PC-3 (cell line): ENCODE measurements at regions not wholly inside any gene's neighbourhood (a gene's known extent, or its start where the extent isn't known, plus 50 kb on each side); places are given as distances from the start of the nearest gene placed in this dataset.

Experiments used
- CTCF ChIP-seq: fragments of 300-600 bp; sonication (generic); conservative IDR thresholded peaks from 2 replicates; pipeline ENCODE4 v1.5.1; 2017; ENCODE audit warnings: antibody characterized with exemption, low read depth, mild to moderate bottlenecking, low read length
- EZH2 ChIP-seq: fragments of 300-600 bp; sonication (generic); IDR thresholded peaks from one replicate; pipeline ENCODE4 v1.6.1; 2017; ENCODE audit warnings: antibody characterized with exemption, mild to moderate bottlenecking, low read length; ENCODE audit not compliant: unreplicated experiment
- EZH2phosphoT487 ChIP-seq: fragments of 300-600 bp; sonication (generic); IDR thresholded peaks from 2 replicates; pipeline ENCODE4 v1.6.1; 2018; ENCODE audit warnings: mild to moderate bottlenecking, antibody characterized with exemption, low read length, borderline replicate concordance

DNA sequence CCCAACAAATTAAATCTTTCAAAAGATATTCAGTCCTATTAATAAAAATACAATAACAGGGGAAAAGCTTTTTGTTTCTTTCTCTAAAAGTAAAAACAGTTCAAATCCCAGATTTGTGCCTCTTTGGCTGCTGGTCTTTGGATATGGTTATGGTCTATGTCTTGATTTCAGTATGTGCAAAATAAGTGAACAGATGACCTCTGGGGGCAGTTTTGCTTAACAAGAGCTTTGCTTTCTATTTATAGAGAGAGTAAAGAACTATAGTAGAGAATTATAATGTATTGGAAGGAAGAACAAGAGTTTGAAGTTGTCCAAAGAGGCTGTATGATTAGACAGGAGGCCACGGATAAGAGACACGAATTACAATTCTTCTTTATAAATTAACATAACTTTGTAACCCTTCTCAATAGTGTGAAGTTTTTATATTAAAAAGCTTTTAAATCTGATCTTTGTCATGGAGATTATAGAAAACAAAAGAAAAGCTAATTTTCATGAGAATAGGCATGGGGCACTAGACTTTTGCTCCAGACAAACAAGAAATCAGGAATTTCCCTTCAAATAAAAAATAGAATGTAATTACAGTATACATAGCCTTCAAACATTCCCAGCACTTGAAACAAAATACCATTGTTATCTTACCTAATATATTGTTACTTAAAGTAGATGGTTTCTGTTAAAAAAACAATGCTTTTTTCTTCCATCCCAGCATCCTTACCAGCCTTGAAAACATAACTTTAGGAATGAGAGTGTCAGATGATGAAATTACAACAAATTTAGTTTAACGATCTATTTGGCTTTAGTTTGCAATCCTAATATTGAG lies 432.7 kb upstream of the ARHGEF26 start:
- TF ChIP-seq CTCF (no peak; the same call in 1 of the 2 replicates), EZH2 (no peak), EZH2phosphoT487 (no peak)
